Smooth muscle cell (in vitro differentiated cells): ENCODE measurements at regions not wholly inside any gene's neighbourhood (a gene's known extent, or its start where the extent isn't known, plus 50 kb on each side); places are given as distances from the start of the nearest gene placed in this dataset.
A peak's percentile ranks its signal among the peaks of the same experiment; 100 is the strongest.

Source experiments
- DNase-seq: peaks from one replicate; lab custom pipeline; 2025; ENCODE audit not compliant: unreplicated experiment; lab: John Stamatoyannopoulos, UW
- H2AFZ ChIP-seq: fragments of 200-600 bp; sonication (generic); 2 replicates; pipeline ENCODE4 v1.6.0; 2016; ENCODE audit warnings: antibody characterized with exemption, low read depth, mild to moderate bottlenecking
- H3F3A ChIP-seq: fragments of 200-600 bp; sonication (generic); 2 replicates; pipeline ENCODE4 v1.6.0; 2017; ENCODE audit warnings: antibody characterized with exemption, low read depth
- H3K27ac ChIP-seq: fragments of 200-600 bp; sonication (generic); 2 replicates; pipeline ENCODE4 v1.5.1; 2016; ENCODE audit warnings: low read depth, mild to moderate bottlenecking
- H3K27me3 ChIP-seq: fragments of 200-600 bp; sonication (generic); 2 replicates; pipeline ENCODE4 v1.6.1; 2016; ENCODE audit warnings: low read depth, mild to moderate bottlenecking
- H3K36me3 ChIP-seq: fragments of 200-600 bp; sonication (generic); 2 replicates; pipeline ENCODE4 v1.5.1; 2016; ENCODE audit warnings: low read depth
- H3K4me1 ChIP-seq: fragments of 200-600 bp; sonication (generic); 2 replicates; pipeline ENCODE4 v1.5.1; 2016; ENCODE audit warnings: low read depth
- H3K4me2 ChIP-seq: fragments of 200-600 bp; sonication (generic); 2 replicates; pipeline ENCODE4 v1.6.0; 2016; ENCODE audit warnings: mild to moderate bottlenecking
- H3K4me3 ChIP-seq: fragments of 200-600 bp; sonication (generic); 2 replicates; pipeline ENCODE4 v1.5.1; 2016; ENCODE audit warnings: mild to moderate bottlenecking
- H3K79me2 ChIP-seq: fragments of 200-600 bp; sonication (generic); 2 replicates; pipeline ENCODE4 v1.6.0; 2016; ENCODE audit warnings: low read depth, mild to moderate bottlenecking
- H3K9ac ChIP-seq: fragments of 200-600 bp; sonication (generic); 2 replicates; pipeline ENCODE4 v1.6.0; 2016; ENCODE audit warnings: low read depth
- H3K9me3 ChIP-seq: fragments of 200-600 bp; sonication (generic); replicated peaks from 2 replicates; pipeline ENCODE4 v1.5.1; 2016; ENCODE audit warnings: low read depth
- H4K20me1 ChIP-seq: fragments of 200-600 bp; sonication (generic); 2 replicates; pipeline ENCODE4 v1.6.0; 2016; ENCODE audit warnings: low read depth
- CTCF ChIP-seq: fragments of 200-600 bp; sonication (generic); IDR thresholded peaks from 2 replicates; pipeline ENCODE4 v1.5.1; 2017; ENCODE audit warnings: borderline replicate concordance, mild to moderate bottlenecking, antibody characterized with exemption; ENCODE audit not compliant: insufficient read depth, poor library complexity, severe bottlenecking
- WGBS: methylation state at CpG from one replicate; pipeline ENCODE4 v1.1.7; 2016; ENCODE audit warnings: low lambda C conversion rate; 5-methylcytosine and 5-hydroxymethylcytosine counted together

GRCh38 chr10:78713659-78714058 is 355.1 kb upstream of the ZMIZ1 start:
- peaks cover 9% of the 10 kb centered on the region for H3F3A ChIP-seq
- no peak overlapping the region for H3K4me3 ChIP-seq
- WGBS: 95% methylated on average over 3 of the region's 3 CpGs
- H3K4me2 ChIP-seq: no peak overlapping the region
- H3K9ac ChIP-seq: no peak overlapping the region
- no peaks in the 10 kb centered on the region for H3K79me2 ChIP-seq
- no peaks in the 10 kb centered on the region for H3K4me1 ChIP-seq
- no peaks in the 10 kb centered on the region for H4K20me1 ChIP-seq
- no peaks in the 10 kb centered on the region for H3K9me3 ChIP-seq
- no peak for DNase-seq
- no peaks in the 10 kb centered on the region for H3K27me3 ChIP-seq
- no peak overlapping the region for H2AFZ ChIP-seq
- no peaks in the 10 kb centered on the region for H3K36me3 ChIP-seq
- no peak for TF ChIP-seq CTCF
- H3K27ac ChIP-seq: no peak overlapping the region

GRCh38 chr10:78714225-78714624 is 354.5 kb upstream of the ZMIZ1 start:
- no peaks in the 10 kb centered on the region for H3K9me3 ChIP-seq
- no peaks in the 10 kb centered on the region for H3K27me3 ChIP-seq
- no peak overlapping the region for H3K4me2 ChIP-seq
- H3K79me2 ChIP-seq: no peaks in the 10 kb centered on the region
- no peak overlapping the region for H3K4me3 ChIP-seq
- H3K36me3 ChIP-seq: no peaks in the 10 kb centered on the region
- TF ChIP-seq CTCF: no peak
- H3K4me1 ChIP-seq: no peaks in the 10 kb centered on the region
- DNase-seq: no peak
- whole genome bisulfite sequencing: 53% methylated on average over 2 of the region's 2 CpGs
- no peaks in the 10 kb centered on the region for H4K20me1 ChIP-seq
- no peak overlapping the region for H2AFZ ChIP-seq
- H3K9ac ChIP-seq: no peak overlapping the region
- peaks cover 11% of the 10 kb centered on the region for H3F3A ChIP-seq
- no peak overlapping the region for H3K27ac ChIP-seq

- H3K4me2 ChIP-seq: no peak overlapping the region
- no peaks in the 10 kb centered on the region for H3K9me3 ChIP-seq
- no peak overlapping the region for H2AFZ ChIP-seq
- no peaks in the 10 kb centered on the region for H3K4me1 ChIP-seq
- H3K36me3 ChIP-seq: no peaks in the 10 kb centered on the region
- no peaks in the 10 kb centered on the region for H3K27me3 ChIP-seq
- 94% methylated on average over 2 of the region's 2 CpGs for WGBS
- DNase-seq: no peak
- no peaks in the 10 kb centered on the region for H3K79me2 ChIP-seq
- TF ChIP-seq CTCF: no peak
- H3K4me3 ChIP-seq: no peak overlapping the region
- H4K20me1 ChIP-seq: no peaks in the 10 kb centered on the region
- no peak overlapping the region for H3K27ac ChIP-seq
- no peak overlapping the region for H3K9ac ChIP-seq
- H3F3A ChIP-seq: peaks cover 11% of the 10 kb centered on the region
These were observed 353.3 kb upstream of the ZMIZ1 start for GRCh38 chr10:78715435-78715834.

DNA sequence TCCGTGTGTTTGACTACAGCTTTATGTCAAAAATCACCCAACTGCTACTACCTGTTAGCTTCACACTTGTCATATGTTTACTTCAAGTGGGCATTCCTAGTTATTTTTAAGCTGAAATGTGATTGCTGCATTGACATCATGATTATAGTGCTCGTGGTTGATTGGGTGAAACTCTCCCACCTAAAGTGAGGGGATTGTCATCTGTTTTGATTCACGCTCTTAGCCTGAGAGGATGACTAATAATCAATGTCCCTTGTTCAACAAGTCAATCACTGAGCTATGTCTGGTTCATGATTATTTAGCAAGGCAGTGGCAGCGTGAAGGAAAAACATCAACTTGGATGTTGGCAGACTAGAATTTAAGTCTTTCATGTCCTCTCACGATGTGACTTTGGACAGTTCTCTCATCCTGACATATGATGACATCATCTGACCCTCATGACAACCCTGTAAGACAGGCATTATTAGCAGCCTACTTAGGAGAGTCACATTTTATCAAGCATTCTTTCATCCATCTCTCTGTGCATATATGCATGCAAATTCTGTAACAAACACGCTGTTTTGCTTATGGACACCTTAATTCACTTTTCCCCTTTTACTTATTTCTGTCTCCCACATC is 352.6 kb upstream of the ZMIZ1 start:
- 83% methylated on average over 6 of the region's 6 CpGs for WGBS
- TF ChIP-seq CTCF: no peak
- Histone ChIP-seq H3K9me3 (no peaks in the 10 kb centered on the region), H3K27me3 (no peaks in the 10 kb centered on the region), H2AFZ (no peak overlapping the region), H4K20me1 (no peaks in the 10 kb centered on the region), H3K4me3 (no peak overlapping the region), H3K4me2 (no peak overlapping the region), H3K79me2 (no peaks in the 10 kb centered on the region), H3K27ac (peak overlapping the region; percentile 94), H3K4me1 (no peaks in the 10 kb centered on the region), H3K36me3 (no peaks in the 10 kb centered on the region), H3F3A (peaks cover 11% of the 10 kb centered on the region), H3K9ac (no peak overlapping the region)
- DNase-seq: no peak
